Neuronal stem cell (in vitro differentiated cells): ENCODE measurements at regions not wholly inside any gene's neighbourhood (a gene's known extent, or its start where the extent isn't known, plus 50 kb on each side); places are given as distances from the start of the nearest gene placed in this dataset.
"Not testable (repeated sequence)": the region's sequence is repeated elsewhere in the genome, so short reads cannot be mapped to it uniquely, and the experiment has no call there.

Source experiments
- DNase-seq: peaks from one replicate; pipeline ENCODE4 v3.0.0-alpha.2; 2013; ENCODE audit warnings: low spot score
- H2AFZ ChIP-seq: one replicate; pipeline ENCODE4 v1.6.1; 2013; ENCODE audit warnings: mild to moderate bottlenecking, low read length, inconsistent platforms
- H2AK5ac ChIP-seq: 2 replicates; pipeline ENCODE4 v1.6.1; 2013; ENCODE audit warnings: low read depth, mild to moderate bottlenecking, inconsistent platforms, low read length, moderate library complexity, mixed read lengths
- H2BK120ac ChIP-seq: 2 replicates; pipeline ENCODE4 v1.6.1; 2013; ENCODE audit warnings: low read depth, mild to moderate bottlenecking, inconsistent platforms, low read length, moderate library complexity, mixed read lengths
- H2BK12ac ChIP-seq: one replicate; pipeline ENCODE4 v1.6.1; 2013; ENCODE audit warnings: low read length, inconsistent platforms
- H2BK15ac ChIP-seq: 2 replicates; pipeline ENCODE4 v1.6.1; 2013; ENCODE audit warnings: mild to moderate bottlenecking, low read length, inconsistent platforms, mixed read lengths
- H2BK5ac ChIP-seq: one replicate; pipeline ENCODE4 v1.6.1; 2013; ENCODE audit warnings: inconsistent platforms, mild to moderate bottlenecking, low read length, moderate library complexity
- H3K14ac ChIP-seq: one replicate; pipeline ENCODE4 v1.6.1; 2013; ENCODE audit warnings: low read length, inconsistent platforms
- H3K18ac ChIP-seq: 2 replicates; pipeline ENCODE4 v1.6.1; 2013; ENCODE audit warnings: low read length, inconsistent platforms
- H3K23ac ChIP-seq: 2 replicates; pipeline ENCODE4 v1.6.1; 2013; ENCODE audit warnings: low read depth, mild to moderate bottlenecking, mixed read lengths, low read length, inconsistent platforms; ENCODE audit not compliant: poor library complexity
- H3K27ac ChIP-seq: replicated peaks from 3 replicates; pipeline ENCODE4 v1.5.1; 2013; ENCODE audit warnings: low read length, inconsistent platforms
- H3K27me3 ChIP-seq, 3 experiments: 2 replicates each; pipeline ENCODE4 v1.6.1; 2013; ENCODE audit warnings: low read length in 3 of 3, mild to moderate bottlenecking in 2 of 3, inconsistent platforms in 1 of 3, low read depth in 1 of 3, mixed read lengths in 1 of 3, moderate library complexity in 1 of 3; ENCODE audit not compliant: control insufficient read depth in 3 of 3, insufficient read depth in 3 of 3
- H3K36me3 ChIP-seq, 2 donors: replicated peaks in 1 of 2; 2 replicates each; pipeline ENCODE4 v1.6.1; 2013; ENCODE audit warnings: low read length in 2 of 2; ENCODE audit not compliant: control insufficient read depth in 2 of 2, insufficient read depth in 2 of 2
- H3K4ac ChIP-seq: 2 replicates; pipeline ENCODE4 v1.6.1; 2013; ENCODE audit warnings: inconsistent platforms, mild to moderate bottlenecking, low read length, moderate library complexity
- H3K4me1 ChIP-seq, 2 donors: 1 replicate in 1 of 2; 2 replicates in 1 of 2; pipeline ENCODE4 v1.6.1; 2013; ENCODE audit warnings: low read length in 2 of 2, low read depth in 1 of 2; ENCODE audit not compliant: control insufficient read depth in 2 of 2, insufficient read depth in 1 of 2
- H3K4me2 ChIP-seq: one replicate; pipeline ENCODE4 v1.6.1; 2013; ENCODE audit warnings: mild to moderate bottlenecking, low read length, inconsistent platforms; ENCODE audit not compliant: insufficient read depth, poor library complexity, severe bottlenecking
- H3K4me3 ChIP-seq, 2 donors: 2 replicates each; pipeline ENCODE4 v1.5.1; 2013; ENCODE audit warnings: low read length in 2 of 2, mild to moderate bottlenecking in 2 of 2, inconsistent platforms in 1 of 2, moderate library complexity in 1 of 2
- H3K79me1 ChIP-seq: one replicate; pipeline ENCODE4 v1.6.1; 2013; ENCODE audit warnings: low read depth, mild to moderate bottlenecking, inconsistent platforms, low read length, moderate library complexity
- H3K9ac ChIP-seq: one replicate; pipeline ENCODE4 v1.6.1; 2013; ENCODE audit warnings: mild to moderate bottlenecking, low read depth, low read length, inconsistent platforms; ENCODE audit not compliant: poor library complexity
- H3K9me3 ChIP-seq, 2 donors: replicated peaks in 1 of 2; 2 replicates each; pipeline versions ENCODE3 to v1.6.1; 2013; ENCODE audit warnings: low read length in 2 of 2, mild to moderate bottlenecking in 2 of 2, inconsistent platforms in 1 of 2, low read depth in 1 of 2, mixed read lengths in 1 of 2, moderate library complexity in 1 of 2; ENCODE audit not compliant: control insufficient read depth in 2 of 2, insufficient read depth in 1 of 2
- H4K8ac ChIP-seq: one replicate; pipeline ENCODE4 v1.6.1; 2013; ENCODE audit warnings: low read depth, mild to moderate bottlenecking, inconsistent platforms, low read length, moderate library complexity
- H4K91ac ChIP-seq: one replicate; pipeline ENCODE4 v1.6.1; 2013; ENCODE audit warnings: low read length, low read depth, mild to moderate bottlenecking, inconsistent platforms; ENCODE audit not compliant: poor library complexity
- WGBS, 2 donors: extraction: QIAGEN DNeasy Blood & Tissue Kit; methylation state at CpG; one replicate each; pipeline ENCODE4 v1.1.7; 2013; ENCODE audit warnings: missing lambda C conversion rate in 2 of 2, mixed read lengths in 1 of 2; ENCODE audit not compliant: insufficient read length in 2 of 2, insufficient replicate concordance in 1 of 2; ENCODE audit errors: extremely low coverage in 2 of 2; 5-methylcytosine and 5-hydroxymethylcytosine counted together

DNA sequence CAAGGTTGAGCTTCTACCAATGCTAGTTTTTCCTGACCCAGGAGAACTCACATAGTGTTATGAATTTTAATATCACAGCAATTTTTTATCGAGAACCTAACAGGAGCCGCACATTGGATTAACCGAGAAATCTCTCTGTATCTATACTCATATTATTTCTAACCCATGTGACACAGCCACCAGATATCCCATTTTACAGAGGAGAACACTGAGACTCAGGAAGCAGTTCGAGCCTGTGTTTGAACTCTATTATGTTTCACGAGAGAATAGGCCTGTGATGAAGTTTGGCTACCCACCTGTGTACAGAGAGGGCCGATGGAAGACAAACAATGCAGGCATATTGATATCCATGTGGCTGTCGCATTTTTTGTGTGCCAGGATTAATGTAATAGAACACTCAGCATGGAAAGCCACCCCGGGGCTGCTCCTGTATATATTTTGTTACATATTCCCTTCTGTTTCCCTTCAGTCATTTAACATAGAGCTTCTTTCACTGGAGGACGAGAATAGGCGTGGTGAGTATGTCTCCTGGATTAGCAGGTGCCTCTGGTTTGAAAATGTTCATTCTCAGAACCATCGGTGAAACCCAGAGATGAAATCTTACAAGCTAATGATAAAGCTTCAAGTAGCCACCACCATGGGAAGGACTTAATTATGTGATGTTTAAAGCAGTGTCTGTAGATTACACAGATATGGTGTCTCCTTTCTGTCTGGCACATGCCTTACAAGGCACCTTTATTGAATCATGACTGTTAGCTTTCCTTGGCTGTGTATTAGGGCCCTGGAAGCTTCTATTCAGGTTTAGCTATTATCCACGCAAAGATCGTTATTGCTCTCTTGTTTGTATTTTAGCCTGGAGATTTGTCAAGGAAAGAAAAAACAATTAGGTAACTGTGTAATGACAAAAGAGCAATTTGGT lies 205.4 kb downstream of the BCAS1 start:
- H2AFZ ChIP-seq: peak overlapping the region; percentile 79
- not testable (repeated sequence) for H2BK5ac ChIP-seq, H3K9me3 ChIP-seq, H3K4me2 ChIP-seq, H3K4ac ChIP-seq, DNase-seq, H3K27me3 ChIP-seq, H3K18ac ChIP-seq, H2BK12ac ChIP-seq, H3K9ac ChIP-seq, H3K36me3 ChIP-seq, H4K91ac ChIP-seq, H2BK15ac ChIP-seq, H3K79me1 ChIP-seq, H3K14ac ChIP-seq, H2BK120ac ChIP-seq, H3K23ac ChIP-seq, H2AK5ac ChIP-seq, H4K8ac ChIP-seq, H3K4me3 ChIP-seq
- H3K27ac ChIP-seq: peak overlapping the region; percentile 73
- peaks cover 13 to 30% of the 10 kb centered on the region in 2 donors for H3K4me1 ChIP-seq
- no CpG with 5 or more reads among the region's 13 CpGs for WGBS, 2 donors

DNA sequence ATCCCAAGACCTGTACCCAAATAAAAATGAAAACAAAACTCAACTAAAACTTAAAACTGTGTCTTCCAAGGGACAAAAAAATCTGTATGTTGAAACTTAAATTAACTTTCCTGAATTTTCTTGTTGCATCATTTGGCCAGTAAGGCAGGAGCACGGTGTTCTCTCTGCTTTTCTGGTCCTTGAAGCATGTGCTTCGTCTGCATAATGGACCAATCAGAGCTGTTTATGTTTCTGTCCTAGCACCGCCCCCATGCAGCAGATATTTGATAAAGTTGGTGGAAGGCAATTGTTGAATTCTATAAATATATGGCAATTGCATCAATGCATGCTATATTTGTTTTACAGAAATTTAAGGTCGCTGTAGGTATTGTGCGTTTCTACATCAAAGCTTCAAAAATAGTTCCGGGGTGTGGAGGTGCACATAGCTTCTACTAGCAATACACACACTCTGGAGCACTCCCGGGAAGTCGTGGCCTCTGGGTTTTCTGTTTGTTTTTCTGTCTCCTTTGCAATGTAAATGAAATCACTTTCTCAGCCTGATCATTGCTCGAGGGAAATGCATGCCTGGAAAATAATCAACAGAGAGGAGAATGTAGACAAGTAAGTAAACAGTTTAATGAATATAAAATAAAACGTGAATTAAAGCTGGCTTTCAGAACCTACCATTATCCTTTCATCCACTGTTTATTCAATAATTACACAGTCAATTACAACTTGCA lies 206.3 kb downstream of the BCAS1 start:
- H2AFZ ChIP-seq: peak overlapping the region; percentile 70
- not testable (repeated sequence) for H2BK12ac ChIP-seq, H3K27me3 ChIP-seq, H3K23ac ChIP-seq, H3K4me3 ChIP-seq, H3K14ac ChIP-seq, H4K8ac ChIP-seq, H3K79me1 ChIP-seq, H3K27ac ChIP-seq, H3K4me2 ChIP-seq, DNase-seq, H3K18ac ChIP-seq, H2BK5ac ChIP-seq, H2BK15ac ChIP-seq, H3K9ac ChIP-seq, H3K36me3 ChIP-seq, H3K9me3 ChIP-seq, H4K91ac ChIP-seq, H3K4ac ChIP-seq, H2AK5ac ChIP-seq, H2BK120ac ChIP-seq
- peaks cover 13 to 30% of the 10 kb centered on the region in 2 donors for H3K4me1 ChIP-seq
- WGBS, 2 donors: no CpG with 5 or more reads among the region's 10 CpGs

DNA sequence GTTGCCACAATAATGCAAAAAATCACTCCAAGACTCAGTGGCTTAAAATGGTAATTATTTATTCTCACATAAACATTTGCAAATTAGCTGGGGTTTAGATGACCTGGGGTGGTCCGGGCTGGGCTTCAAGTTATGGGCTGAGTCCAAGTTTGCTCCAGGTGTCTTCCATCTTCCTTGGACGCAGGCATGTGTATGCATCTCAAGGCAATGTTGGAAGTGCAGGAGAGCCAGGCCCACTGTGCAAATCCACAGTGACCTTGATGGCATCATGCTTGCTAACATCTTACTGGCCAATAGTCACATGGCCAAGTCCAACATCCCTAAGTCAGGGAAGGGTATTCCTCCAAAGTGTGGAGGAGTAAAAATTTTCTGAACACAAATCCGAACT lies 206.9 kb downstream of the BCAS1 start:
- not testable (repeated sequence) for H2BK15ac ChIP-seq, H3K23ac ChIP-seq, H3K27ac ChIP-seq, H3K4ac ChIP-seq, H4K91ac ChIP-seq, H3K9ac ChIP-seq, DNase-seq, H3K27me3 ChIP-seq, H2BK120ac ChIP-seq, H2BK5ac ChIP-seq, H3K79me1 ChIP-seq, H2AK5ac ChIP-seq, H3K9me3 ChIP-seq, H3K36me3 ChIP-seq, H3K4me3 ChIP-seq, H3K14ac ChIP-seq, H3K4me2 ChIP-seq, H4K8ac ChIP-seq, H2BK12ac ChIP-seq
- H2AFZ ChIP-seq: peak overlapping the region; percentile 70
- peaks cover 13 to 30% of the 10 kb centered on the region in 2 donors for H3K4me1 ChIP-seq
- peak overlapping the region; percentile 84 for H3K18ac ChIP-seq
- no CpG with 5 or more reads among the region's 3 CpGs for WGBS, 2 donors

DNA sequence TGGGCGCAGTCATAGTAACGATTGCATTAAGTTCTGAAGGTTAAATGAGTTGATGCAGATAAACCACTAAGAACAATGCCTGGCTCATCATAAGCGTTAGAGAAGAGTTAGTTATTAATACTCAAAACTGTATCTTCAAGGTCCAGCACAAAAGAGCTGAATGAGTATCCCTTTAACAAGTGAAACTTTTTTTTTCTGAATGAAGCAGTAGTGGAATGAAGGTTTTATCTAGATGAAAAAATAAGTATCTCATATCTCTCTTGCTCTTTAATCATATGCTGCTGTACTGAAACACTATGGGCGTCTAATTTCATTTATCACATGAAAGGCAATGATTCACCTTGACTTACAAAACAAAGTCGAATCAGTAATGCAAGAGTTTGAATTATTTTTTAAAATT lies 207.4 kb downstream of the BCAS1 start:
- not testable (repeated sequence) for H3K36me3 ChIP-seq, H3K27me3 ChIP-seq, H3K9ac ChIP-seq, H2BK5ac ChIP-seq, H3K4me2 ChIP-seq, H2BK15ac ChIP-seq, H3K4me3 ChIP-seq, H2AK5ac ChIP-seq, H3K18ac ChIP-seq, H3K9me3 ChIP-seq, H3K4ac ChIP-seq, H3K79me1 ChIP-seq, H3K27ac ChIP-seq, H2BK12ac ChIP-seq, DNase-seq, H4K8ac ChIP-seq, H2BK120ac ChIP-seq, H3K14ac ChIP-seq, H3K23ac ChIP-seq, H2AFZ ChIP-seq, H4K91ac ChIP-seq
- no CpG with 5 or more reads among the region's 5 CpGs for WGBS, 2 donors
- H3K4me1 ChIP-seq: peaks cover 12 to 31% of the 10 kb centered on the region in 2 donors
